ENCODE measurements at regions not wholly inside any gene's neighbourhood (a gene's known extent, or its start where the extent isn't known, plus 50 kb on each side); places are given as distances from the start of the nearest gene placed in this dataset.
A peak's percentile ranks its signal among the peaks of the same experiment; 100 is the strongest.

- no peak for TF ChIP-seq STAG1 (CRISPR knock-in tag; IDR thresholded peaks at IDR 0.05)
- no peak for TF ChIP-seq ZNF678 (CRISPR knock-in tag; IDR thresholded peaks at IDR 0.05)
- TF ChIP-seq ZSCAN9 (CRISPR knock-in tag; IDR thresholded peaks at IDR 0.05; ENCODE audit: borderline replicate concordance) = no peak
- no peak for TF ChIP-seq AGO1 (IDR thresholded peaks at IDR 0.05; ENCODE audit: low read depth, low read length, poor library complexity, severe bottlenecking)
- no peak for TF ChIP-seq ZNF333 (CRISPR knock-in tag; IDR thresholded peaks at IDR 0.05; ENCODE audit: borderline replicate concordance)
- TF ChIP-seq ZNF12 (CRISPR knock-in tag; IDR thresholded peaks at IDR 0.05) = no peak
- no peak for TF ChIP-seq HIVEP1 (CRISPR knock-in tag; IDR thresholded peaks at IDR 0.05)
- TF ChIP-seq ZNF33A (CRISPR knock-in tag; IDR thresholded peaks at IDR 0.05; ENCODE audit: borderline replicate concordance) = no peak
Observed at GRCh38 chr14:101155575-101155974, 252.1 kb upstream of the RTL1 start (continued).

DNA sequence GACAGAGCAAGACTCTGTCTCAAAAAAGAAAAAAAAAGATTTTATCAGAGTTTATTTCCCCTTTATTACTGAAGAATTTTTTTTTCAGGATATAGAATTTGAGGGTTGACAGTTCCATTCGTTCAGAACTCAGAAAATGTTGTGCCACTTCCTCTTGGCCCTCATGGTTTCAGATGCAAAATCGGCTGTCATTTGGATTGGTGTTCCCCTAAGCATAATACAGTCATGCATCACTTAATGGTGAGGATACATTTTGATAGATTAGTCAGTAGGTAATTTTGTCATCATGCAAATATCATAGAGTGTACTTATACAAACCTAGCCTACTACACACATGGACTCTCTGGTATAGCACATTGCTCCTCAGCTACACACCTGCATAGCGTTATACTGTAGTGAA lies 263.9 kb upstream of the RTL1 start:
- Histone ChIP-seq H3K4me2 (ENCODE audit: low read depth, low read length) (no peak overlapping the region), H4K20me1 (ENCODE audit: insufficient read depth, low read length) (no peaks in the 10 kb centered on the region), H3K27ac (ENCODE audit: extremely low read length, insufficient read depth, low read length) (no peak overlapping the region), H3K9me3 (ENCODE audit: low read length) (peaks cover 12% of the 10 kb centered on the region), H3K79me2 (ENCODE audit: insufficient read depth, low read length) (no peaks in the 10 kb centered on the region), H3K9ac (ENCODE audit: insufficient read depth, low read depth, low read length) (no peak overlapping the region), H3K36me3 (replicated peaks in 1 of 2; ENCODE audit: control insufficient read depth in 1 of 2, insufficient read depth in 2 of 2, low read length in 2 of 2) (no peaks in the 10 kb centered on the region), H3K4me3 (replicated peaks in 1 of 3; ENCODE audit: insufficient read depth in 1 of 3, low read depth in 2 of 3, low read length in 3 of 3) (no peak overlapping the region), H2AFZ (ENCODE audit: low read length) (no peak overlapping the region), H3K4me1 (ENCODE audit: insufficient read depth, low read length) (no peaks in the 10 kb centered on the region), H3K27me3 (ENCODE audit: control insufficient read depth in 1 of 2, insufficient read depth in 2 of 2, low read length in 2 of 2) (peaks cover 0 to 6% of the 10 kb centered on the region in 2 experiments; a peak in 3 of 5 replicates)
- intact Hi-C loops (cut with micrococcal nuclease; ENCODE audit: unreplicated experiment) = no loop called here
- TF ChIP-seq AKAP8 (CRISPR knock-in tag; IDR thresholded peaks at IDR 0.05) = no peak
- TF ChIP-seq ZNF317 (CRISPR knock-in tag; IDR thresholded peaks at IDR 0.05) = peak; percentile 99
- TF ChIP-seq, protein P1, sequence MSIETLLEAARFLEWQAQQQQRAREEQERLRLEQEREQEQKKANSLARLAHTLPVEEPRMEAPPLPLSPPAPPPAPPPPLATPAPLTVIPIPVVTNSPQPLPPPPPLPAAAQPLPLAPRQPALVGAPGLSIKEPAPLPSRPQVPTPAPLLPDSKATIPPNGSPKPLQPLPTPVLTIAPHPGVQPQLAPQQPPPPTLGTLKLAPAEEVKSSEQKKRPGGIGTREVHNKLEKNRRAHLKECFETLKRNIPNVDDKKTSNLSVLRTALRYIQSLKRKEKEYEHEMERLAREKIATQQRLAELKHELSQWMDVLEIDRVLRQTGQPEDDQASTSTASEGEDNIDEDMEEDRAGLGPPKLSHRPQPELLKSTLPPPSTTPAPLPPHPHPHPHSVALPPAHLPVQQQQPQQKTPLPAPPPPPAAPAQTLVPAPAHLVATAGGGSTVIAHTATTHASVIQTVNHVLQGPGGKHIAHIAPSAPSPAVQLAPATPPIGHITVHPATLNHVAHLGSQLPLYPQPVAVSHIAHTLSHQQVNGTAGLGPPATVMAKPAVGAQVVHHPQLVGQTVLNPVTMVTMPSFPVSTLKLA (IDR thresholded peaks at IDR 0.05) = peak; percentile 27; the same call in 1 of the 2 replicates
- no peak for TF ChIP-seq HMGXB4 (CRISPR knock-in tag; IDR thresholded peaks at IDR 0.05; ENCODE audit: borderline replicate concordance in 1 of 2, low read depth in 1 of 2)
- no peak for TF ChIP-seq POLR2A (IDR thresholded peaks at IDR 0.05; ENCODE audit: insufficient read depth in 1 of 2, low read depth in 2 of 2, low read length in 2 of 2)
- ATAC-seq (no peak), DNase-seq (ENCODE audit: low spot score) (no peak), FAIRE-seq (no peak)
- ChIA-PET CTCF (ENCODE audit: low intra/inter-chr PET ratio, low total read pairs) (no interaction called here), POLR2A (no interaction called here)
- BruUV-seq (replicated peaks) = no TSS peak
- in situ Hi-C loops (cut with HindIII; ENCODE audit: extremely low pct_ligation_motif_present, low pct_unique_long_range_greater_than_20kb) = no loop called here
- 8% methylated on average over 3 of the region's 3 CpGs for WGBS (ENCODE audit: low lambda C conversion rate)
